K562 (cell line): ENCODE measurements at regions not wholly inside any gene's neighbourhood (a gene's known extent, or its start where the extent isn't known, plus 50 kb on each side); places are given as distances from the start of the nearest gene placed in this dataset.

Experiments used
- ATAC-seq: fragments of 200-7000 bp; cut with Tn5 transposase; 3 replicates; pipeline ENCODE4 v1.9.1; 2020; ENCODE audit warnings: moderate library complexity
- BruUV-seq: library from RNA; stranded (reverse); fragments of 400-500 nt; replicated peaks from 2 replicates; lab custom pipeline; 2021; lab: Mats Ljungman, UMichigan
- CTCF ChIA-PET: fragments of 300-600 bp; formaldehyde crosslinking; extraction: SDS; loops from one replicate; lab custom pipeline; 2021; ENCODE audit warnings: low intra/inter-chr PET ratio; lab: Yijun Ruan, JAX
- POLR2A ChIA-PET: fragments of 300-600, 350-650 bp; sonication (Branson Sonifier 250); formaldehyde crosslinking; extraction: SDS; loops from one replicate; lab custom pipeline; 2021; ENCODE audit warnings: antibody characterized with exemption, inconsistent platforms; lab: Yijun Ruan, JAX
- DNase-seq, 4 experiments: peaks; one replicate each; pipeline versions ENCODE4 v3.0.0 to v3.0.0-alpha.2; 2011 to 2018; ENCODE audit warnings: low spot score in 3 of 4, mixed read lengths in 3 of 4; ENCODE audit errors: extremely low read depth in 1 of 4
- FAIRE-seq: peaks from 2 replicates; lab custom pipeline; 2011; peaks lifted over from hg19 to GRCh38; lab: Jason Lieb, UNC
- H2AFZ ChIP-seq: 2 replicates; pipeline ENCODE4 v1.6.0; 2011; ENCODE audit warnings: low read depth, low read length, control low read depth, inconsistent platforms
- H3K27ac ChIP-seq: fragments of 200-600 bp; 3 replicates; pipeline ENCODE4 v1.8.0; 2011; ENCODE audit warnings: low read depth, mild to moderate bottlenecking, control low read depth, inconsistent platforms, low read length, moderate library complexity, mixed read lengths; ENCODE audit errors: extremely low read depth
- H3K27me3 ChIP-seq, 2 experiments: fragments of 300-600 bp in 1 of 2; 2 replicates in 1 of 2; 3 replicates in 1 of 2; pipeline versions ENCODE4 v1.6.0 to v1.8.0; 2011; ENCODE audit warnings: inconsistent platforms in 2 of 2, low read length in 2 of 2, mild to moderate bottlenecking in 1 of 2, mixed read lengths in 1 of 2, moderate library complexity in 1 of 2; ENCODE audit not compliant: control insufficient read depth in 2 of 2, insufficient read depth in 2 of 2
- H3K36me3 ChIP-seq: fragments of 300-600 bp; 3 replicates; pipeline ENCODE4 v1.8.0; 2011; ENCODE audit warnings: mild to moderate bottlenecking, low read length, inconsistent platforms; ENCODE audit not compliant: control insufficient read depth, insufficient read depth
- H3K4me1 ChIP-seq, 2 experiments: fragments of 200-600 bp in 1 of 2; replicated peaks in 1 of 2; 2 replicates in 1 of 2; 3 replicates in 1 of 2; pipeline versions ENCODE4 v1.5.1 to v1.8.0; 2011; ENCODE audit warnings: inconsistent platforms in 2 of 2, low read length in 2 of 2, mild to moderate bottlenecking in 1 of 2, mixed read lengths in 1 of 2, moderate library complexity in 1 of 2; ENCODE audit not compliant: control insufficient read depth in 2 of 2, insufficient read depth in 2 of 2
- H3K4me2 ChIP-seq: 2 replicates; pipeline ENCODE4 v1.6.1; 2011; ENCODE audit warnings: low read length, control low read depth, inconsistent platforms, mixed read lengths; ENCODE audit not compliant: insufficient read depth
- H3K4me3 ChIP-seq: fragments of 200-600 bp; sonication (generic), shearing (Covaris generic); 2 replicates; pipeline ENCODE4 v1.5.1; 2016; ENCODE audit warnings: control low read depth, inconsistent platforms
- H3K79me2 ChIP-seq: fragments of 200-600 bp; 3 replicates; pipeline ENCODE4 v1.8.0; 2011; ENCODE audit warnings: low read length, inconsistent platforms; ENCODE audit not compliant: control insufficient read depth, insufficient read depth
- H3K9ac ChIP-seq, 2 experiments: 2 replicates each; pipeline versions ENCODE4 v1.6.0 to v1.6.1; 2011; ENCODE audit warnings: low read depth in 2 of 2, low read length in 2 of 2, control low read depth in 1 of 2, inconsistent platforms in 1 of 2, mild to moderate bottlenecking in 1 of 2, mixed read lengths in 1 of 2; ENCODE audit not compliant: insufficient read depth in 1 of 2
- H3K9me1 ChIP-seq: one replicate; pipeline ENCODE4 v1.6.0; 2011; ENCODE audit warnings: inconsistent platforms, mild to moderate bottlenecking, low read length, moderate library complexity; ENCODE audit not compliant: control insufficient read depth, insufficient read depth
- H3K9me3 ChIP-seq: replicated peaks from 2 replicates; pipeline ENCODE4 v1.5.1; 2011; ENCODE audit warnings: low read depth, low read length, inconsistent platforms; ENCODE audit not compliant: control insufficient read depth, insufficient read depth
- H4K20me1 ChIP-seq: replicated peaks from 2 replicates; pipeline ENCODE4 v1.6.1; 2011; ENCODE audit warnings: low read length, inconsistent platforms, mixed read lengths; ENCODE audit not compliant: control insufficient read depth, insufficient read depth
- ELF1 ChIP-seq: fragments of 200-800 bp; sonication (Bioruptor generic); IDR thresholded peaks from 2 replicates; pipeline ENCODE4 v1.6.1; 2016; ENCODE audit warnings: missing genetic modification characterization, missing compliant biosample characterization
- HMBOX1 ChIP-seq: sonication (generic); IDR thresholded peaks from 2 replicates; pipeline ENCODE4 v1.6.1; 2016
- JUND ChIP-seq, 2 experiments: IDR thresholded peaks; 2 replicates in 1 of 2; 3 replicates in 1 of 2; pipeline ENCODE4 v1.6.1; 2011; ENCODE audit warnings: borderline replicate concordance in 2 of 2, low read depth in 2 of 2, low read length in 2 of 2, improper control_type of control experiment in 1 of 2, missing biosample characterization in 1 of 2, missing genetic modification characterization in 1 of 2, missing genetic modification reagents in 1 of 2
- SIRT6 ChIP-seq: IDR thresholded peaks from one replicate; pipeline ENCODE4 v1.6.1; 2012; ENCODE audit warnings: low read depth, mild to moderate bottlenecking, control low read depth, inconsistent platforms, low read length, moderate library complexity
- ZNF592 ChIP-seq: fragments of 450-650 bp; IDR thresholded peaks from 2 replicates; pipeline ENCODE4 v1.6.1; 2017; ENCODE audit warnings: antibody characterized with exemption, mild to moderate bottlenecking
- ZSCAN29 ChIP-seq: fragments of 450-650 bp; IDR thresholded peaks from 2 replicates; pipeline ENCODE4 v1.6.1; 2017
- WGBS: fragments of 100-300 bp; shearing (Covaris generic); methylation state at CpG from one replicate; pipeline ENCODE4 v1.1.6; 2016; ENCODE audit warnings: low coverage, mixed read lengths; ENCODE audit not compliant: insufficient coverage; ENCODE audit errors: missing lambda C conversion rate; 5-methylcytosine and 5-hydroxymethylcytosine counted together
- in situ Hi-C: fragments of 300-500 bp; cut with MboI; formaldehyde crosslinking; loops from 4 replicates; pipeline ENCODE4 v1.15.0; 2018; ENCODE audit warnings: inconsistent platforms, mixed read lengths
- intact Hi-C: fragments of 100-400 bp; cut with micrococcal nuclease; formaldehyde crosslinking; loops from 2 replicates; pipeline ENCODE4 v1.14.2; 2022

GRCh38 chr18:34126121-34126520, 98.6 kb downstream of the NOL4 start:
- ChIA-PET CTCF (no interaction called here), POLR2A (no interaction called here)
- 2% methylated on average over 3 of the region's 3 CpGs for WGBS
- no peak for FAIRE-seq
- Histone ChIP-seq H3K79me2 (no peaks in the 10 kb centered on the region), H3K4me3 (no peak overlapping the region), H3K36me3 (no peaks in the 10 kb centered on the region), H2AFZ (no peak overlapping the region), H3K9me1 (no peaks in the 10 kb centered on the region), H3K27me3 (no peaks in the 10 kb centered on the region), H4K20me1 (no peaks in the 10 kb centered on the region), H3K9me3 (no peaks in the 10 kb centered on the region), H3K4me1 (no peaks in the 10 kb centered on the region), H3K27ac (no peak overlapping the region), H3K9ac (no peak overlapping the region), H3K4me2 (no peak overlapping the region)
- intact Hi-C loops (no loop called here), in situ Hi-C loops (no loop called here)
- no peak for DNase-seq
- ATAC-seq: no peak
- no TSS peak for BruUV-seq
- TF ChIP-seq ZNF592 (no peak), ZSCAN29 (no peak), JUND (IDR thresholded peaks at IDR 0.05; ENCODE audit: borderline replicate concordance, low read depth, low read length) (no peak), JUND (tag; IDR thresholded peaks at IDR 0.05; ENCODE audit: borderline replicate concordance, low read depth, low read length) (no peak), ELF1 (tag) (no peak), HMBOX1 (no peak), SIRT6 (no peak)
